ENCODE measurements at regions not wholly inside any gene's neighbourhood (a gene's known extent, or its start where the extent isn't known, plus 50 kb on each side); places are given as distances from the start of the nearest gene placed in this dataset.

GRCh38 chr4:126004941-126005340 lies 690.2 kb downstream of the FAT4 start:
- in situ Hi-C loops (cut with HindIII; ENCODE audit: low pct_ligation_motif_present, low pct_unique_long_range_greater_than_20kb, low sequenced_read_pairs) = no loop called here
- peak; percentile 47 for DNase-seq

GRCh38 chr4:126007142-126007541 lies 692.4 kb downstream of the FAT4 start:
- no peak for DNase-seq
- in situ Hi-C loops (cut with HindIII; ENCODE audit: low pct_ligation_motif_present, low pct_unique_long_range_greater_than_20kb, low sequenced_read_pairs) = no loop called here

GRCh38 chr4:126012691-126013290 lies 698.0 kb downstream of the FAT4 start:
- in situ Hi-C loops (cut with HindIII; ENCODE audit: low pct_ligation_motif_present, low pct_unique_long_range_greater_than_20kb, low sequenced_read_pairs) = no loop called here
- no peak for DNase-seq

GRCh38 chr4:126018274-126018673 lies 703.5 kb downstream of the FAT4 start:
- in situ Hi-C loops (cut with HindIII; ENCODE audit: low pct_ligation_motif_present, low pct_unique_long_range_greater_than_20kb, low sequenced_read_pairs) = no loop called here
- DNase-seq = no peak

GRCh38 chr4:126023896-126024295 lies 709.1 kb downstream of the FAT4 start:
- in situ Hi-C loops (cut with HindIII; ENCODE audit: low pct_ligation_motif_present, low pct_unique_long_range_greater_than_20kb, low sequenced_read_pairs) = no loop called here
- DNase-seq = no peak

- no peak for DNase-seq
- in situ Hi-C loops (cut with HindIII; ENCODE audit: low pct_ligation_motif_present, low pct_unique_long_range_greater_than_20kb, low sequenced_read_pairs) = no loop called here
Measured at GRCh38 chr4:126027601-126028000, 712.8 kb downstream of the FAT4 start.

- DNase-seq = no peak
- in situ Hi-C loops (cut with HindIII; ENCODE audit: low pct_ligation_motif_present, low pct_unique_long_range_greater_than_20kb, low sequenced_read_pairs) = no loop called here
Measured at GRCh38 chr4:126028876-126029275, 714.1 kb downstream of the FAT4 start.

- in situ Hi-C loops (cut with HindIII; ENCODE audit: low pct_ligation_motif_present, low pct_unique_long_range_greater_than_20kb, low sequenced_read_pairs) = no loop called here
- no peak for DNase-seq
Measured at GRCh38 chr4:126037231-126037630, 722.5 kb downstream of the FAT4 start.

GRCh38 chr4:126038502-126039144 lies 723.9 kb downstream of the FAT4 start:
- in situ Hi-C loops (cut with HindIII; ENCODE audit: low pct_ligation_motif_present, low pct_unique_long_range_greater_than_20kb, low sequenced_read_pairs) = no loop called here
- DNase-seq = no peak

- in situ Hi-C loops (cut with HindIII; ENCODE audit: low pct_ligation_motif_present, low pct_unique_long_range_greater_than_20kb, low sequenced_read_pairs) = no loop called here
- DNase-seq = no peak
Measured at GRCh38 chr4:126046081-126046614, 731.4 kb downstream of the FAT4 start.

- in situ Hi-C loops (cut with HindIII; ENCODE audit: low pct_ligation_motif_present, low pct_unique_long_range_greater_than_20kb, low sequenced_read_pairs) = no loop called here
- no peak for DNase-seq
Measured at GRCh38 chr4:126047114-126047513, 732.4 kb downstream of the FAT4 start.

- in situ Hi-C loops (cut with HindIII; ENCODE audit: low pct_ligation_motif_present, low pct_unique_long_range_greater_than_20kb, low sequenced_read_pairs) = no loop called here
- peak; percentile 28 for DNase-seq
Measured at GRCh38 chr4:126051689-126052424, 737.1 kb downstream of the FAT4 start.

GRCh38 chr4:126056116-126056650 lies 741.4 kb downstream of the FAT4 start:
- in situ Hi-C loops (cut with HindIII; ENCODE audit: low pct_ligation_motif_present, low pct_unique_long_range_greater_than_20kb, low sequenced_read_pairs) = no loop called here
- DNase-seq = no peak

- DNase-seq = no peak
Measured at GRCh38 chr4:126057371-126057770, 742.6 kb downstream of the FAT4 start.

GRCh38 chr4:126058596-126058995 lies 743.8 kb downstream of the FAT4 start:
- in situ Hi-C loops (cut with HindIII; ENCODE audit: low pct_ligation_motif_present, low pct_unique_long_range_greater_than_20kb, low sequenced_read_pairs) = no loop called here
- no peak for DNase-seq

More at GRCh38 chr4:126057371-126057770, 742.6 kb downstream of the FAT4 start:
- in situ Hi-C loops (cut with HindIII; ENCODE audit: low pct_ligation_motif_present, low pct_unique_long_range_greater_than_20kb, low sequenced_read_pairs) = no loop called here

- in situ Hi-C loops (cut with HindIII; ENCODE audit: low pct_ligation_motif_present, low pct_unique_long_range_greater_than_20kb, low sequenced_read_pairs) = no loop called here
- no peak for DNase-seq
Measured at GRCh38 chr4:126061655-126062054, 746.9 kb downstream of the FAT4 start.

- DNase-seq = no peak
- in situ Hi-C loops (cut with HindIII; ENCODE audit: low pct_ligation_motif_present, low pct_unique_long_range_greater_than_20kb, low sequenced_read_pairs) = no loop called here
Measured at GRCh38 chr4:126065016-126065415, 750.3 kb downstream of the FAT4 start.

- DNase-seq = no peak
- in situ Hi-C loops (cut with HindIII; ENCODE audit: low pct_ligation_motif_present, low pct_unique_long_range_greater_than_20kb, low sequenced_read_pairs) = no loop called here
Measured at GRCh38 chr4:126071346-126072333, 756.9 kb downstream of the FAT4 start.
